Motor neuron (in vitro differentiated cells): ENCODE measurements at regions not wholly inside any gene's neighbourhood (a gene's known extent, or its start where the extent isn't known, plus 50 kb on each side); places are given as distances from the start of the nearest gene placed in this dataset.

ENCODE experiments used
- ATAC-seq, 8 experiments: fragments of 200-7000 bp; cut with Tn5 transposase; replicated peaks in 6 of 8; 2 replicates each; pipeline ENCODE4 v1.8.0; 2021; ENCODE audit warnings: mild to moderate bottlenecking in 8 of 8, moderate library complexity in 8 of 8
- H3K27ac ChIP-seq, 2 donors: fragments of 250-450 bp; sonication (Bioruptor Pico); 2 replicates each; pipeline ENCODE4 v1.9.0; 2021; ENCODE audit warnings: antibody characterized with exemption in 2 of 2, mild to moderate bottlenecking in 2 of 2, moderate library complexity in 1 of 2
- H3K4me1 ChIP-seq, 2 donors: fragments of 250-450 bp; sonication (Bioruptor Pico); replicated peaks in 1 of 2; 2 replicates each; pipeline ENCODE4 v1.6.1; 2021; ENCODE audit warnings: antibody characterized with exemption in 2 of 2, mild to moderate bottlenecking in 2 of 2, moderate library complexity in 1 of 2
- H3K4me3 ChIP-seq, 5 donors: fragments of 250-450 bp; sonication (Bioruptor Pico); 2 replicates each; pipeline ENCODE4 v1.9.0; 2021; ENCODE audit warnings: antibody characterized with exemption in 5 of 5, mild to moderate bottlenecking in 5 of 5, moderate library complexity in 4 of 5
- WGBS, 10 experiments: fragments of 450-650 bp; shearing (Covaris generic); methylation state at CpG; one replicate each; pipeline ENCODE4 v1.0.0; 2022; 5-methylcytosine and 5-hydroxymethylcytosine counted together
- in situ Hi-C, 9 experiments: fragments of 400-800 bp; cut with MboI; loops; one replicate each; pipeline ENCODE4 v1.15.0; 2021; ENCODE audit warnings: low sequenced_read_pairs in 9 of 9, low pct_unique_long_range_greater_than_20kb in 2 of 9; ENCODE audit not compliant: unreplicated experiment in 9 of 9

DNA sequence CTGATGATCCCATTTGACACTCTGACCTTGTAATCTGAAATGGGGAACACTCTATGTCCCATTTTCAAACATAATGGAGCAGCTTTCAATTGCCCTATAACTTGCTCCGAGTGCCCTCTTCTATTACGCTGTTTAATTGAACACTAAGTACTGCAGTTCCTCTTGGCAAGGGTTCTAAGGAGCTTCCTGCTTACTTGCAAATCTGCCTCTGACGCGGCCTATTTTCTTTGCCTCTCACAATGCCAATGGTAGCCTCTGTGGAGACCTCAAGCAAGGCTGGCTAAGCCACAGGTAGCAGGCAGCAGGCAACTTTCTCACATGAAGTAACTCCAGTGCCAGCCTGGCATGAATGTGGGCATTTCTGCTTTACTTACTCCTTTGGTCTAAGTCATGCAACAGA, 443.4 kb upstream of the TRPC7 start:
- ATAC-seq = no peak
- 70 to 100% (median 92%) methylated on average over 2 to 4 of the region's 4 CpGs; no CpG with 5 or more reads in 1 of the 10 experiments for WGBS, 10 experiments
- Histone ChIP-seq H3K4me3 (no peak overlapping the region), H3K4me1 (no peaks in the 10 kb centered on the region), H3K27ac (no peak overlapping the region)
- in situ Hi-C loops = loop anchor here in 5 of 9 experiments (10.0 to 25.0 kb wide), 5 partner anchors 229 to 704 kb away; partner anchors contain the start of gene SPOCK1 (in 1 of the 5)

DNA sequence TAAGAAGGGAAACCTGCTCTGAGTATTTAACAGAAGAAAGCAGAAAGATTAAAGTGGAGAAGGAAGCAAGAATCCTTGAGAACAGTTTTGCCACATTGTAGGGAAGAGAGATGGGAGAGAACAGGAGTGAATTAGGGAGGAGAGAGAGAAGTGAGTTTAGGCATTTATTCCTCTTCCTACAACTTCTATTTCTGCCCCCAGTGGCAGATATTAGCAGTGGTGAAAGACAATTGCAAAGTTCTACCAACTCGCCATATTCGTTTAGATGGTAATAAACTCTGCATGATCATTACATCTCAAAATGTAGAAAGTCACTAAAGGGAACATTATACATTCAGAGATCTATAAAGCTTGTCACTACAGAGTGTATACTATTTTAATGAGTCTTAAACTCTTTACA, 440.1 kb upstream of the TRPC7 start:
- in situ Hi-C loops = loop anchor here in 5 of 9 experiments (10.0 to 25.0 kb wide), 5 partner anchors 232 to 707 kb away; partner anchors contain the start of gene SPOCK1 (in 1 of the 5)
- Histone ChIP-seq H3K4me3 (no peak overlapping the region), H3K27ac (no peak overlapping the region), H3K4me1 (no peaks in the 10 kb centered on the region)
- no peak for ATAC-seq
- 69 to 100% (median 91%) methylated on average over 2 of the region's 2 CpGs; no CpG with 5 or more reads in 5 of the 10 experiments for WGBS, 10 experiments

DNA sequence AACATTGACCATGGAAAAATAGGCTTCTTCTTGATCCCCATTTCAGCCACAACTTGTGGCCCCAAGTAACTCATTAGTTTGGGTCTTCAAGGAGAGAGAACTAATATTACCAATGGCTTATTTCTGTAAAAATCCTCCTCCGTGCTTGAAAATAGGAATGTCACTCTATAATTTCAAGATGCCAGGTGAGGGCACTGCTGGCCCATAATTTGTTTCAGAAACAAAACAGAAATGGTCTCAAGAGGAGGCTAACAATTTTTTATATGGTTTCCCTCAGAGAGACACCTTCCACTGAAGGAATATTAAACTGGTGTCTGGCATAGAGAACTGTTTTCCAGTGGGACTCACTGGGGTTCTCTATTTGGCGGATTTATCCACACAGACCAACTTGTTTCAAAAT, 437.0 kb upstream of the TRPC7 start:
- H3K27ac ChIP-seq = no peak overlapping the region
- ATAC-seq = peak in 3 of 8 experiments; percentile 28 to 35 (median 32)
- H3K4me3 ChIP-seq = no peak overlapping the region
- 42 to 100% (median 75%) methylated on average over 1 to 2 of the region's 2 CpGs; no CpG with 5 or more reads in 1 of the 10 experiments for WGBS, 10 experiments
- H3K4me1 ChIP-seq = no peaks in the 10 kb centered on the region
- in situ Hi-C loops = loop anchor here in 5 of 9 experiments (10.0 to 25.0 kb wide), 5 partner anchors 235 to 710 kb away; partner anchors contain the start of gene SPOCK1 (in 1 of the 5)

DNA sequence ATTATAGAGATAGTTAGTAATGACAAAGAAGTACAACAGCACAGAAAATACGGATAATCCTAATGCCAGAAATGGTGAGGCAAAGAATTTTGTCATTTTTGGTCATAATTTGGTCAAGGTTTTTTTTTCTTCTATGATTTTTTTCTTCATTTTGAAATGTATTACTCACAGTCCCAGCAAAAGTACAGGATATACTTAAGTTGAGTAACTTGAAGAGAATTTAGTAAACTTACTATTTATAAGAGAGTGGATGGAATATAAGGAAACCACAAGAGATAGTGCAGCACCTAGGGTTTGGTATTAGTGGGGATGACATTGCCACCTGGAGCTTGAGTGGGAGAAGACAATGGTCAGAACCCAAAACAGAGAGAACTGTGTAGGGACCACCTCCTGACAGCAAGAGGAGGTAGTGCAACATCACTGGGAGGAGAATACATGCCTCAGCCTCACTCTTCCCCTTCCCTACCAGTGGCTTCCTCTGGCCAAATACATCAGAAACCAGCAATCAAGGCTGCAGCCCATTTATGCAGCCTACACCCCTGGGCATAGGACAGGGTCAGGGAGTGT, 434.5 kb upstream of the TRPC7 start:
- in situ Hi-C loops = loop anchor here in 5 of 9 experiments (10.0 to 25.0 kb wide), 5 partner anchors 237 to 712 kb away; partner anchors contain the start of gene SPOCK1 (in 1 of the 5)
- no peak for ATAC-seq
- whole genome bisulfite sequencing, 10 experiments = 7 to 83% (median 65%) methylated on average over 1 of the region's 1 CpG; no CpG with 5 or more reads in 2 of the 10 experiments
- Histone ChIP-seq H3K4me3 (no peak overlapping the region), H3K27ac (no peak overlapping the region), H3K4me1 (no peaks in the 10 kb centered on the region)

DNA sequence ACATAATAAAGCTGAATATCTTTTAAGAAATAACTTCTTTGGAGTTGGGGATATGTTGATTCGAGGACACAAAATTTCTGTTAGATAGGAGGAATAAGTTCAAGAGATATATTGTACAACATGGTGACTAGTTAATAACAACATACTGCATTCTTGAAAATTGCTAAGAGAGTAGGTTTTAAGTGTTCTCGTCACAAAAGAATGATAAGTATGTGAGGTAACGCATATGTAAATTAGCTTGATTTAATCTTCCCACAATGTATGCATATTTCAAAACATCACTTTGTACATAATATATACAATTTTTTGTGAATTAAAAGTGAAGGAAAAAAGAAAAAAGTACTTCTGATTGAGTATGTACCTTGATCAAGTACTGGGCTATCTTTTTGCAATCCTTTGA, 428.0 kb upstream of the TRPC7 start:
- peak in 2 of 8 experiments; percentile 27 to 66 for ATAC-seq
- in situ Hi-C loops = no loop called here
- Histone ChIP-seq H3K4me1 (no peaks in the 10 kb centered on the region), H3K4me3 (no peak overlapping the region), H3K27ac (no peak overlapping the region)
- WGBS, 10 experiments = 24 to 95% (median 69%) methylated on average over 2 to 3 of the region's 3 CpGs; no CpG with 5 or more reads in 1 of the 10 experiments

DNA sequence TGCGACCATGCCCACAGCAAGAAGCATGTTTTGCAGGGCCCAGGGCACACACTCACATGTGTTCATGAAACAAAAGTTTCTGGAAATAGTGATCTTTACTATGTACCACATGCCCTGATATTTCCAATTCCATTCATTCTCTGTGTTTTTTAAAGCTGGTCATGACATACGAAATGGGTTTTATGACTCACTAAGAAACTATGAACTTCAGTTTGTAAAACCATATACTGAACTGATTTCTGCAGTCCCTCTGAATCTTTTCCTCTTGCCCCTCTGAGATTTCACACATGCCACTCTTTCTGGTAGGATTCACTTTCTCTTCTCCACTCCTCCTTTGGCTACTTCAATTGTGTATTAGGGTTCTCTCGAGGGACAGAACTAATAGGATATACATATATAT, 416.1 kb upstream of the TRPC7 start:
- ATAC-seq = peak in 2 of 8 experiments; percentile 28 to 51

DNA sequence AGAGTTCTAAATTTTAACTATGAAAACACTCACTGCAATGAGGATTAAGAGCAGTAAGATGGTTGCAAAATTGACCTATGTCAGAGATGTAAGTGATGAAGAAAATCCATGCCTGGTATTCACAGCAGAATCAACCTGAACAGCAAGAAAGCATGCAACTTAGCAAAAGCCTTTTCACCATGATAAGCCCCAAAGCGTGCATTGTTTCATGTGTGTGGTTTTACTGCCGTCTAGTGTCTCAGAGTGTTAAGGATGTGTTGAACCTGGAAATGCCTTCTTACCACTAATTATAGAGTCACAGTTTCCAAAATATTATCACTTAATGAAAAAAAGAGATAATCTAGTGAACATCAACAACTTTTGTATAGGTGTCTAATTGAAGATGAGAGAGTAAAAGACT, 415.2 kb upstream of the TRPC7 start:
- no peak for ATAC-seq
- in situ Hi-C loops = no loop called here
- no peaks in the 10 kb centered on the region for H3K4me1 ChIP-seq
- H3K4me3 ChIP-seq = no peak overlapping the region
- H3K27ac ChIP-seq = no peak overlapping the region
- WGBS, 10 experiments = 55 to 100% (median 72%) methylated on average over 1 to 2 of the region's 2 CpGs; no CpG with 5 or more reads in 3 of the 10 experiments

More for the DNA sequence above, 416.1 kb upstream of the TRPC7 start:
- H3K4me1 ChIP-seq = no peaks in the 10 kb centered on the region
- in situ Hi-C loops = no loop called here
- H3K27ac ChIP-seq = no peak overlapping the region
- no peak overlapping the region for H3K4me3 ChIP-seq
- WGBS, 10 experiments = 20 to 100% (median 67%) methylated on average over 1 to 3 of the region's 3 CpGs

DNA sequence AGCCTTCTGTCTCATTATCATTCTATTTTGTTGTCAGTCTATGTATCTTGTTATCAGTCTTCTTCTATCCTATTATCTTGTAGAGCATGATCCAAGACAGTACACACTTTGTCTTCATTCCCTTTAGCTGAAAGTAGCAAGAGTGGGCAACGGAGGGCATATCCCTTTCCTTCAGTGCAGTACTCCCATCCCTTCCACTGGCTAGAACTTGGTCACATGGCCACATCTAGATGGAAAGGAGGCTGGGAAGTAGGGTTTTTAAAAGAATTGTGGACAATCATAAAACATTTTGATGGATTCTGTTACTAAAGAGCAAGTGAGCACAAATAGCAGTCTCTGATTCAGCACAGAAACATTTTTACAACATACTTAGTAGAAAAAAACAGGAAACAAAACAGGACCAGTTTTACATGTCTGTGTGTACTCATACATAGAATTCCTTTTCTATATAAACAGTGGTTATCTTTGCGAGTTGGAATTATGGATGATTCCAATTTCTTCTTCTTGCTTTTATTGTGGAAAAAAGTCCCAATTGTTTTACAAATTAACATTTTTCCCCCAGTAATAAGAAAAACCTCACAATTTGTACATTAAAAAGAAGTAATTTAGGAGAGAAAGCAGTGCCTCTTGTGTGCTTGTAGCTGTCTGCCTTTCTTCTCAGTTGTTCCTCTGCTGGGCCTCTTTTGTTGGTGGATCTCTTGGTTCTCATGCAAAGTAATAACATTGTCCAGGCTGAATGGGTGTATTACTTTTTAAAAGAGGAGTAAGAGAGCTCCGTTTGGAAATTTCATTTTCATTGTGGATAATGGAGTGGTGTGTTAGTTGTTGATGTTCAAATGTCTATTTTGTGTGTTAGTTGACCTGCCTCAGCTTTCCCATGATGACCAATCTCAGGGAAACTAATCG, 410.9 kb upstream of the TRPC7 start:
- peak in 3 of 8 experiments; percentile 70 to 82 (median 71) for ATAC-seq
- no peak overlapping the region for H3K4me3 ChIP-seq
- peaks cover 0 to 4% of the 10 kb centered on the region in 2 donors for H3K4me1 ChIP-seq
- no peak overlapping the region for H3K27ac ChIP-seq
- in situ Hi-C loops = loop anchor here in 2 of 9 experiments (10.0 kb wide), 1 partner anchor 531 kb away; no protein-coding TSS in a partner anchor
- WGBS, 10 experiments = 8 to 83% (median 42%) methylated on average over 1 to 4 of the region's 4 CpGs

DNA sequence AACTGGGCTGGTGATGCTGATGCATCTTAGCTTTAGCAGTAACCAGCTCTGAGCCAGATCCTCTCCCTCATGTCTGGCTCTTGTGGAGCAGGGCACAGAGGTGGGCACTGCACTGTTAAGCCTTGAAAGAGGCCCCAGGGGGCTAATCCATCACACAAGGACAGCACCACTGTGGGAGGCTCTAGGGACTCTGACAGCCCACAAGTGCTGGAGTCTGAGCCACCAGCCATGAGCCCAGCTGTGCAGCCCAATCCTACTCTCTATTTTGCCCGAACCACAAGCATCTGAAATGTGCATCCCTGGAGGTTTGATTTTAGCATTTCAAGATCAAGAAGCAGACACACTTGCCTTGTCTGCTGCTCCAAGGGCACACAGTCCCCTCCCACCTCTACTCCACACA, 407.1 kb upstream of the TRPC7 start:
- Histone ChIP-seq H3K27ac (no peak overlapping the region), H3K4me3 (no peak overlapping the region), H3K4me1 (peaks cover 0 to 9% of the 10 kb centered on the region in 2 donors)
- 0 to 80% (median 20%) methylated on average over 1 of the region's 1 CpG; no CpG with 5 or more reads in 6 of the 10 experiments for WGBS, 10 experiments
- ATAC-seq = peak in 6 of 8 experiments; percentile 5 to 62 (median 56)
- in situ Hi-C loops = loop anchor here in 7 of 9 experiments (10.0 to 25.0 kb wide), 4 partner anchors 410 to 535 kb away; partner anchors contain the start of gene TRPC7 (in 2 of the 7)

DNA sequence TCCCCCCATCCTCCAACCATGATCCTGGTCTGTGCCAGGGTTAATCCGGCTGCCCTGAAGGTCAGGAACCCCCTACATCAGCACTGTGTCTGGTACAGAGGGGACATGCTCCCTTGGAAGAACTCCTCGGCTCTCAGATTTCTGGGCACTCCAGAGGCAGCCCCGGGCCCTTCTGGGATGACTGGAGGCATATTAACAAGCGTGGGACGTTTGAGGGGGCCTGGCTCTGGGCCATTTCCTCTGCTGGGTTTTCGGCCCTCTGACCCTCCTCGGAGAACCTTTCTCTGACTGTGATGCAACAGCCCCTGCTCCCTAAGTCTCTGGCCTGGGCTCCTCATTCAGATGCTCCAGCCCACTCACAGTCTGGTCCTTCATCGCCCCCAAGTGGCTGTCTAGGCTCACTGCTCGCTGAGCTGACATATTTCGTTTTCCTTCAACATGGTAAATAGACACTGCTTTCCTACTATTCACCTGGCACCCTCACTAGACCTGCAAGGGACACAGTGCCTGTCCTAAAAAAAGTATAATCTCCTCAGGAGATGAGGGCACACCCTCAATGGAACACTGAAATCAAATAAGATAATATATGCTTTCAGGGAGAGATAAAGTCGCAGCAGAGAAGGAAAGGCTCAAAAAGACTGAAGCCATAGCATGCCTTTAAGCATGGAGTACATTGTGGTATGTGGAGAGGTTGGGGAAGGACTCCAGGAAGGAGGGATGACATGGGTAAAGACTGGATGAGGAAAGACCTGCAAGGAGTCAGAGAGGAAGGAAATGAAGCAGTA, 404.7 kb upstream of the TRPC7 start:
- no peak overlapping the region for H3K4me3 ChIP-seq
- H3K27ac ChIP-seq = no peak overlapping the region
- H3K4me1 ChIP-seq = peaks cover 0 to 9% of the 10 kb centered on the region in 2 donors
- WGBS, 10 experiments = 0 to 100% (median 23%) methylated on average over 1 to 7 of the region's 11 CpGs; no CpG with 5 or more reads in 2 of the 10 experiments
- peak; percentile 83 to 96 (median 90) for ATAC-seq
- in situ Hi-C loops = loop anchor here in 8 of 9 experiments (10.0 to 25.0 kb wide), 5 partner anchors 405 to 533 kb away; partner anchors contain the start of gene TRPC7 (in 3 of the 8)

DNA sequence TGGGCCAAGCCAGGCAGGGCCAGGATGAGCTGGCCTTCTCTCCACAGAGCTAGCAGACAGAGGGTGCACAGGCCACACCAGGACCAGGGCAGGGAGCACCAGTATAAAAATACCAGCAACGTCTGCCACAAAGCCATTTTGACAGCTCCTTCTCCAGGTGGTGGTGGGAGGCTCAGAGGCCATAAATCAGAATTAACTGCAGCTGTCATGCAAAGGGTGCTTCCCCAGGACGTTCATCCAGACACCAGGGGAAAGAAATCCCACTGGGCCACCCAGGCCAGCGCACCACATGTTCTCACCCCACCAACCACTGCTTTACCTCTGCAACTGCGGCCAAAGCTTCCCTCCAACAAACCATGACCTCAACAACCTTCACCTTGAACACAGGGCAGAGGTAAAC, 403.7 kb upstream of the TRPC7 start:
- in situ Hi-C loops = loop anchor here in 7 of 9 experiments (10.0 to 25.0 kb wide), 5 partner anchors 404 to 532 kb away; partner anchors contain the start of gene TRPC7 (in 3 of the 7)
- Histone ChIP-seq H3K4me1 (peaks cover 0 to 9% of the 10 kb centered on the region in 2 donors), H3K27ac (no peak overlapping the region), H3K4me3 (no peak overlapping the region)
- peak in 3 of 8 experiments; percentile 9 to 45 (median 38) for ATAC-seq
- WGBS, 10 experiments = 52 to 83% (median 70%) methylated on average over 2 to 4 of the region's 4 CpGs; no CpG with 5 or more reads in 6 of the 10 experiments

DNA sequence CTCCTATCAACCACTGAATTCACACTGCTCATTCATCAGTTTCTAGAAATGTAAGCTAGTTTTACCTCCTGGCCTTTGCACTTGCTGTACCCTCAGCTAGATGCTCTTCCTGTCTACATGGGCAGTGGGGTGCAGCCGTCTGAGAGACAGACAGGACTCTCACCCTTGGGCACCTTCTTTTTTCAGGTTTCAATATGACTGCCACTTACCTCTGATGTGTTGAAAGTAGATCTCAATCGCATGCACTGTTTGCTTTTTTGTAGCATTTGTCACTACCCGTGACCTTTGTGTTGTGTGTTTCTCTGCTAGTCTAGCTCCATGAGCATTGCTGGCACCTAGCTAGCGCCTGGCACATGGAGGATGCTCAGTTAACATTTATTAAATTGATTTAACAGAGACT, 403.1 kb upstream of the TRPC7 start:
- Histone ChIP-seq H3K27ac (no peak overlapping the region), H3K4me1 (peaks cover 0 to 9% of the 10 kb centered on the region in 2 donors), H3K4me3 (no peak overlapping the region)
- in situ Hi-C loops = loop anchor here in 7 of 9 experiments (10.0 to 25.0 kb wide), 5 partner anchors 404 to 531 kb away; partner anchors contain the start of gene TRPC7 (in 3 of the 7)
- 50 to 100% (median 78%) methylated on average over 1 to 4 of the region's 4 CpGs; no CpG with 5 or more reads in 2 of the 10 experiments for WGBS, 10 experiments
- no peak for ATAC-seq
